ENCODE measurements at regions not wholly inside any gene's neighbourhood (a gene's known extent, or its start where the extent isn't known, plus 50 kb on each side); places are given as distances from the start of the nearest gene placed in this dataset.

DNA sequence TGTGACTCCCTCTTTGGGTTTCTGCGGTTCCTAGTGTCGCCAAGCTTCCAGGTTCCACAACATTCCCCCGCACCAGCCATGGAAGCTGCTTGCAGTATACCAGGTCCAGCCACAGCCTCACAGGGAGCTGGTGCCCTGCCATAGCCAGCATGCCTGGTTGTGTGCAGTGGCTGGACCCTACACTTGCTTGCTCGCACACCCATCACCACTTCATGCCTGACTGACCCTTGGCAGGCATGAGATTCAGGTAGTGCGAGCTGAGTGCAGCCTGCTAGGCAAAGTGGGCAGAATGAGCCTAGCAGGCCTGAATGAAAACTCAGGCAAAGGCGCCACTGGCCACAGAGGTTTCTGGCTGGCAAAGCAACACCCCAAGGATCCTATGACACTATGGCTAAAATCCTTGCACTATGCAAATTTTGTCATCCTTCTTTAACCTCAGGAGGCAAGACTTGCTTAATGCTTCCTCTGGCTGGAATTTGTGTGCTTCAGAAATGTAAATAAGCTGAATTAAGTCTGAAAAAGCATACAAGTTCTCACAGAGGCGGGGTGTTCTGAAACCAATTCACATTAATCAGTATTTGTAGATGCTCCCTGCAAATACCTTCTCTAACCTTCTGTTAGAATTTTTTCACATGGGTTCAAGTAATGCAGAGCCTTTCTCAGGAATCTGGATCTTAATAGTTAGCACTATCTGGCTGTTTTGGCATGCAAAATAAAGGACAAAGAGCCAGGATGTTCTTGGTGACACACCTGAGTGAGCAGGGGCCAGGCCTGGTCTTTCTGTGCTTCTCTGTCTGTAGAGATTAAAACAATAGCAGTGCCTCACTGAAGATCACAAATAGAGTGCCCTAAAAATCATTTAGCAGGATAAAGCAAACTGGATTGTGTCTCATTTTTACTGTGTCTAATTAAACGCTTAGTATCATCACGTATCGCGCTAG is 256.9 kb downstream of the GPATCH2 start:
- intact Hi-C loops (cut with DNase I): no loop called here
- no peak for DNase-seq

DNA sequence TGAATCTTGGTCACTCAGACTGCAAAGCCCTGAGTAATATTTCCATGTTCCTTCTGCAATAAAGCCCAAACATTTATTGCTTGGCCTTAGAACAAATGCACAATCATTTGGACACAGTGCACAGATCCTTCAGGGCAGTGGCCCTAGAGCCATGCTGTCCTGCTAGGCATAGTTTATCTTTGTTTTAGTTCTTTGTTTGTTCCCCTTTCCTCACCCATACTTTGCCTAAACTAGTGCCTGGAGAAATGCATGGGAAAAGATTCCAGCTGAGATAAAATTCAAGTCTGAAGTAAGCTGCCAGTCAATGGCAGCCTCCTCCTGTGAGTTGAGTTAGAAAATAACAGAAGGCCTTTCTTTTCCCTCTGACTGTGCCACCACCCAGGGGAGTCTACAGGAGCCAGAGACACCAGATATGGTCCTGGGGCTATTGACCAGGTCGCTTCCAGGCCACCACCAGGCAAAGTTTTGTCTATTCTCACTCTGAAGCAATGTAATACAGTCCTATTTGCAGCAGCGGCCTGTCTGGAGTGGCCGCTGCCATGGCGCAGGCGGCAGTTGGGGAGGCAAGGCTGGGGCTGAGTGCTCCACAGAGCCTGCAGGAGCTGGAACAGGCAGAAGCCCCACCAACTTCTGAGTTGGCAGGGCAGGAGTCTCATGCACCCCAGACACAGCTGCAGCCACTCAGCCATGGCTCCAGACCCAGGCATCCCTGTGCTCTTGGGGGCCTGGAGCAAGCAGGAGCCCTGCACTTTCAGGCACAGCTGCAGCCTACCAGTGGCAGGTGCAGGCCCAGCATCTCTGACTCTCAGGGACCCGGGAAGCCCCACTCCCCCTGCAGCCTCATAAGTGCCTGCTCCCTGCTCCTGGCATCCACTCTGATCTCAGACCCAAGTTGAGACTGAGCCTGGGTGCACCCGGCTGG is 258.6 kb downstream of the GPATCH2 start:
- DNase-seq: no peak
- intact Hi-C loops (cut with DNase I): no loop called here

GRCh38 chr1:217370757-217371156 is 260.1 kb downstream of the GPATCH2 start:
- intact Hi-C loops (cut with DNase I): no loop called here

GRCh38 chr1:217369996-217370551 is 260.8 kb downstream of the GPATCH2 start:
- DNase-seq: no peak

More at GRCh38 chr1:217370757-217371156, 260.1 kb downstream of the GPATCH2 start:
- no peak for DNase-seq

DNA sequence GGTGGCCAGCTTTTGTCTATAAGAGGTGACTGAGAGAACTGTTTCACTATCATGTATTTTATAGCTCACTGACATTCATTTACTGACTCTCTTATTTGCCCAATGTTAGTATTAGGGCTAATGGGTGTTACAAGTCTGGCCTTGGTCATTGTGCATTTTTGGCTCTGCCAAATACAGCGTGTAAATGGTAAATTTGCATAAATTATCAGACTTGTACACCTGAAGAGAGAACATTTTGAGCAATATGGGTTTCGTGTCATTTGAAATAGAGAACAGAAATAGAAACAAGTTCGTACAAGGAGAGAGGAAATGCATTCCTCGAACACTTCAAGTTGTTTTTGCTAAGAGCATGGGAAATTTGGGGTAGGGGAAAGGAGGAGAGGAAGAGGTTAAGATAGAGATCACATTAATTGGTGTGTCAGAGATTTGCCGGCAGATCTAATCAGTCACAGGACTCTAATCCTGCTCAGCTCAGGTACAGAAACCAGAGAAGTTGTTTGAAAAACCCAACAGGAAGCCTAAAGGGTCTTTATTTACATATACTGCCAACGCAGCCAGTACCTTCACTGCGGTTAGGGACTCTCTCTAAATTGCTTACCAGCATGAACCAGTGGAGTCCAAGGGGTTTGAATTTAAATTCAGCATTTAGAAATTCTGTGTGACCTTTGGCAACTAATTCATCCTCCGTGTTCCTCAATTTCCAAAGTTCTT is 261.5 kb downstream of the GPATCH2 start:
- intact Hi-C loops (cut with DNase I): no loop called here

More at GRCh38 chr1:217369996-217370551, 260.8 kb downstream of the GPATCH2 start:
- intact Hi-C loops (cut with DNase I): no loop called here

GRCh38 chr1:217364220-217364619 is 266.7 kb downstream of the GPATCH2 start:
- no peak for DNase-seq
- intact Hi-C loops (cut with DNase I): no loop called here

More for the DNA sequence above, 261.5 kb downstream of the GPATCH2 start:
- DNase-seq: no peak

GRCh38 chr1:217363319-217363718 is 267.6 kb downstream of the GPATCH2 start:
- DNase-seq: no peak
- intact Hi-C loops (cut with DNase I): no loop called here

- DNase-seq: no peak
- intact Hi-C loops (cut with DNase I): no loop called here
These were observed 270.4 kb downstream of the GPATCH2 start for GRCh38 chr1:217360510-217360909.

- intact Hi-C loops (cut with DNase I): no loop called here
- no peak for DNase-seq
These were observed 276.0 kb downstream of the GPATCH2 start for GRCh38 chr1:217354895-217355294.

GRCh38 chr1:217348960-217349664 is 281.8 kb downstream of the GPATCH2 start:
- no peak for DNase-seq
- intact Hi-C loops (cut with DNase I): no loop called here

GRCh38 chr1:217344712-217345111 is 286.2 kb downstream of the GPATCH2 start:
- DNase-seq: no peak

GRCh38 chr1:217343907-217344306 is 287.0 kb downstream of the GPATCH2 start:
- intact Hi-C loops (cut with DNase I): no loop called here

More at GRCh38 chr1:217344712-217345111, 286.2 kb downstream of the GPATCH2 start:
- intact Hi-C loops (cut with DNase I): no loop called here

DNA sequence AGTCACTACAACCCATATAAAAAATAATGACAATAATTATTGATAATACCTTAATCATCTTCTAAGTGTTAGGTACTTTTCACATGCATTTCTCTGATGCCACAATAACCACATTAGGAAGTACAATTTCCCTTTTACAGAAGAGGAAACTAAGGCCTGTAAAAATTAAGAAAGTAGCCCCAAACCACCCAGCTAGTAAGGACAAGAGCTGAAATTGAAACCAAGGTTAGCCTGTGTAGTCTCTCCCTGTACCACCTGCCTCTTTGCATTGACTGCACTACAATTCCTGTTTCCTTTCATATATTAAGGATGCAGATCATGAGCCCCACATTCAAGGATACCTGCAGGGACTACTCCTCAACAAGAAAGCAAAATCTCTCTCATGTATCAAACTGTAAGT is 288.8 kb downstream of the GPATCH2 start:
- intact Hi-C loops (cut with DNase I): no loop called here
- DNase-seq: no peak

More at GRCh38 chr1:217343907-217344306, 287.0 kb downstream of the GPATCH2 start:
- no peak for DNase-seq

GRCh38 chr1:217336724-217337123 is 294.2 kb downstream of the GPATCH2 start:
- intact Hi-C loops (cut with DNase I): loop anchor here (10.0 kb wide), 2 partner anchors 372 to 582 kb away; no protein-coding TSS in a partner anchor

GRCh38 chr1:217333939-217334338 is 297.0 kb downstream of the GPATCH2 start:
- DNase-seq: peak in 4 of 10 donors; percentile 8 to 40 (median 22)

More at GRCh38 chr1:217336724-217337123, 294.2 kb downstream of the GPATCH2 start:
- DNase-seq: no peak

GRCh38 chr1:217332431-217333065 is 298.3 kb downstream of the GPATCH2 start:
- intact Hi-C loops (cut with DNase I): loop anchor here (10.0 kb wide), 2 partner anchors 368 to 578 kb away; no protein-coding TSS in a partner anchor
- DNase-seq: peak in 2 of 10 donors; percentile 11 to 16

More at GRCh38 chr1:217333939-217334338, 297.0 kb downstream of the GPATCH2 start:
- intact Hi-C loops (cut with DNase I): loop anchor here (10.0 kb wide), 2 partner anchors 369 to 579 kb away; no protein-coding TSS in a partner anchor

DNA sequence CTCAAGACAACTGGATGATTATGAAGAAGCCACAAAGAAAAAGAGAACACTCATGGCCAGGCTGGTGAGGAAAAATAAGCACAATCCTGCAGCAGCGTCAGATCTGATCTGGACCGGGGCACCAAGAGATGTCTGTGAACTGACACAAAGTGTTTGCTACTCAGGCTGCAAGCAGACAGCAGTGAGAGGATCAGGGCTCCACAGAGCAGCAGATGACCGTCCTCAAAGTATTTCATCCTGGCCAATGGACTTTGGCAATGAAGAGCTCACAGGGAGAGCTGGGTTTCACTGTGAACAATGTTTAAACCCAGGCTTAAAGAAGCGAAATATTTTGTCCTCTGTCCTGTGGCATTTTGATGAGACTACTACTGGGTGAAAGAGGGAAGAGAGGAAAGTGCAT is 299.2 kb downstream of the GPATCH2 start:
- intact Hi-C loops (cut with DNase I): loop anchor here (10.0 kb wide), 2 partner anchors 367 to 577 kb away; no protein-coding TSS in a partner anchor
- DNase-seq: no peak

DNA sequence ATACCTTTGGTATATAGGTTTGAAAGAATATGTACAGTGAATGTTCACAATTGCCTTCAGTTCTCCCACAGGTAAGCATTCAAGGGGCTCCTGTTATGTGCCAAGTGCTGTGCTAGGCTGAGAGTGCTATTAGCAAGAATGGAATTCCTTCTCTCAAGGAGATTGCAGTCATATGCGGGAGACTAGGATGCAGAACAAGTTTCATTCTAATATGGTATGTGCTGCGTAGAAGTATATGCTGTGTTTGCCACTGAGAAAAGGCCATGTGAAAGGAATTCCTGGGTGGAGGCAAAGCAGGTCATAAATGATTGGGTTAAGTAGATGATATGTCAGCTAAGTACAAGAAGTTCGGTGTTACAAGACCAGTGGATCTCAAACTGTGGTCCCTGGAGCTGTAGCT is 303.0 kb downstream of the GPATCH2 start:
- intact Hi-C loops (cut with DNase I): no loop called here
- no peak for DNase-seq

Data from posterior cingulate gyrus (tissue), 11 donors.